ENCODE measurements at regions not wholly inside any gene's neighbourhood (a gene's known extent, or its start where the extent isn't known, plus 50 kb on each side); places are given as distances from the start of the nearest gene placed in this dataset.

DNA sequence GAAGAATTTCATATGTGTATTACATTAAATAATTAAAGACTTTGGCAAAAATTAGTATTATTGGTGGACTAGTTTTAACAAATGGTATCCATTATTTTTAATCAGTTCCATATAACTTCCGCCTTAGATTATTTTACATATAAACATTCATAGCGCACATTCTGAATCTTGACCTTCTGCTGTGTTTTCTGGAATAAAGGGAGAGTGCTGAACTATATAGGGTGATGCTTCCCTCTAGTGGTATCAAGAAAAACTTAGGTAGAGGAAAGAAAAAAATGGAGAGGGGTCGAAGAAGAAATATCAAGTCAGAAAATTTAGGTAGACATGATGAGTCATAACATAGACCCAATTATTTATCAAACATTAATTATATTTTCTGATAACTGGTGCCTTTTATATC, 155.6 kb upstream of the PACRGL start:
- H3K9me1 ChIP-seq (ENCODE audit: control insufficient read depth, insufficient read depth, low read length): no peaks in the 10 kb centered on the region
- POLR2A ChIA-PET: no interaction called here
- TF ChIP-seq PKNOX1 (IDR thresholded peaks at IDR 0.05) (no peak), MNT (conservative IDR thresholded peaks at IDR 0.05) (no peak), ZNF354B (CRISPR knock-in tag; IDR thresholded peaks at IDR 0.05) (no peak), RAD21 (CRISPR knock-in tag; conservative IDR thresholded peaks at IDR 0.05 in 1 of 2, IDR thresholded peaks at IDR 0.05 in 1 of 2) (peak in 1 of 2 experiments; percentile 53; a peak in 3 of 4 replicates)
- TF ChIP-seq, protein P1, sequence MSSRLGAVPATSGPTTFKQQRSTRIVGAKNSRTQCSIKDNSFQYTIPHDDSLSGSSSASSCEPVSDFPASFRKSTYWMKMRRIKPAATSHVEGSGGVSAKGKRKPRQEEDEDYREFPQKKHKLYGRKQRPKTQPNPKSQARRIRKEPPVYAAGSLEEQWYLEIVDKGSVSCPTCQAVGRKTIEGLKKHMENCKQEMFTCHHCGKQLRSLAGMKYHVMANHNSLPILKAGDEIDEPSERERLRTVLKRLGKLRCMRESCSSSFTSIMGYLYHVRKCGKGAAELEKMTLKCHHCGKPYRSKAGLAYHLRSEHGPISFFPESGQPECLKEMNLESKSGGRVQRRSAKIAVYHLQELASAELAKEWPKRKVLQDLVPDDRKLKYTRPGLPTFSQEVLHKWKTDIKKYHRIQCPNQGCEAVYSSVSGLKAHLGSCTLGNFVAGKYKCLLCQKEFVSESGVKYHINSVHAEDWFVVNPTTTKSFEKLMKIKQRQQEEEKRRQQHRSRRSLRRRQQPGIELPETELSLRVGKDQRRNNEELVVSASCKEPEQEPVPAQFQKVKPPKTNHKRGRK (tag; IDR thresholded peaks at IDR 0.05): no peak
- TF ChIP-seq, protein P2, sequence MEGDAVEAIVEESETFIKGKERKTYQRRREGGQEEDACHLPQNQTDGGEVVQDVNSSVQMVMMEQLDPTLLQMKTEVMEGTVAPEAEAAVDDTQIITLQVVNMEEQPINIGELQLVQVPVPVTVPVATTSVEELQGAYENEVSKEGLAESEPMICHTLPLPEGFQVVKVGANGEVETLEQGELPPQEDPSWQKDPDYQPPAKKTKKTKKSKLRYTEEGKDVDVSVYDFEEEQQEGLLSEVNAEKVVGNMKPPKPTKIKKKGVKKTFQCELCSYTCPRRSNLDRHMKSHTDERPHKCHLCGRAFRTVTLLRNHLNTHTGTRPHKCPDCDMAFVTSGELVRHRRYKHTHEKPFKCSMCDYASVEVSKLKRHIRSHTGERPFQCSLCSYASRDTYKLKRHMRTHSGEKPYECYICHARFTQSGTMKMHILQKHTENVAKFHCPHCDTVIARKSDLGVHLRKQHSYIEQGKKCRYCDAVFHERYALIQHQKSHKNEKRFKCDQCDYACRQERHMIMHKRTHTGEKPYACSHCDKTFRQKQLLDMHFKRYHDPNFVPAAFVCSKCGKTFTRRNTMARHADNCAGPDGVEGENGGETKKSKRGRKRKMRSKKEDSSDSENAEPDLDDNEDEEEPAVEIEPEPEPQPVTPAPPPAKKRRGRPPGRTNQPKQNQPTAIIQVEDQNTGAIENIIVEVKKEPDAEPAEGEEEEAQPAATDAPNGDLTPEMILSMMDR (IDR thresholded peaks at IDR 0.05 in 2 of 3, conservative IDR thresholded peaks at IDR 0.05 in 1 of 3; ENCODE audit: insufficient read depth in 2 of 3, low read depth in 1 of 3, low read length in 3 of 3): peak; percentile 19 to 57 (median 34); a peak in 3 of 6 replicates
- TF ChIP-seq, protein P3, sequence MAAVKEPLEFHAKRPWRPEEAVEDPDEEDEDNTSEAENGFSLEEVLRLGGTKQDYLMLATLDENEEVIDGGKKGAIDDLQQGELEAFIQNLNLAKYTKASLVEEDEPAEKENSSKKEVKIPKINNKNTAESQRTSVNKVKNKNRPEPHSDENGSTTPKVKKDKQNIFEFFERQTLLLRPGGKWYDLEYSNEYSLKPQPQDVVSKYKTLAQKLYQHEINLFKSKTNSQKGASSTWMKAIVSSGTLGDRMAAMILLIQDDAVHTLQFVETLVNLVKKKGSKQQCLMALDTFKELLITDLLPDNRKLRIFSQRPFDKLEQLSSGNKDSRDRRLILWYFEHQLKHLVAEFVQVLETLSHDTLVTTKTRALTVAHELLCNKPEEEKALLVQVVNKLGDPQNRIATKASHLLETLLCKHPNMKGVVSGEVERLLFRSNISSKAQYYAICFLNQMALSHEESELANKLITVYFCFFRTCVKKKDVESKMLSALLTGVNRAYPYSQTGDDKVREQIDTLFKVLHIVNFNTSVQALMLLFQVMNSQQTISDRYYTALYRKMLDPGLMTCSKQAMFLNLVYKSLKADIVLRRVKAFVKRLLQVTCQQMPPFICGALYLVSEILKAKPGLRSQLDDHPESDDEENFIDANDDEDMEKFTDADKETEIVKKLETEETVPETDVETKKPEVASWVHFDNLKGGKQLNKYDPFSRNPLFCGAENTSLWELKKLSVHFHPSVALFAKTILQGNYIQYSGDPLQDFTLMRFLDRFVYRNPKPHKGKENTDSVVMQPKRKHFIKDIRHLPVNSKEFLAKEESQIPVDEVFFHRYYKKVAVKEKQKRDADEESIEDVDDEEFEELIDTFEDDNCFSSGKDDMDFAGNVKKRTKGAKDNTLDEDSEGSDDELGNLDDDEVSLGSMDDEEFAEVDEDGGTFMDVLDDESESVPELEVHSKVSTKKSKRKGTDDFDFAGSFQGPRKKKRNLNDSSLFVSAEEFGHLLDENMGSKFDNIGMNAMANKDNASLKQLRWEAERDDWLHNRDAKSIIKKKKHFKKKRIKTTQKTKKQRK (IDR thresholded peaks at IDR 0.05; ENCODE audit: borderline replicate concordance, low read depth, low read length): no peak

More for the DNA sequence above, 155.6 kb upstream of the PACRGL start:
- CTCF ChIA-PET (ENCODE audit: low intra/inter-chr PET ratio): interaction anchor here (1.6 kb wide), 1 partner anchor 126 kb away, joined by 4 read pairs; no protein-coding TSS in a partner anchor
- no peak overlapping the region for H2AFZ ChIP-seq (ENCODE audit: low read depth, low read length)
- no peak overlapping the region for H3K4me2 ChIP-seq (ENCODE audit: insufficient read depth, low read length)
- H3K27me3 ChIP-seq (ENCODE audit: control insufficient read depth in 2 of 2, insufficient read depth in 2 of 2, low read length in 2 of 2): no peaks in the 10 kb centered on the region
- no peak overlapping the region for H3K4me3 ChIP-seq
- peak in 3 of 4 experiments; percentile 10 to 21 (median 13) for DNase-seq (ENCODE audit: extremely low read depth in 1 of 4, low spot score in 3 of 4)
- peak; percentile 54; the same call in 2 of the 3 replicates for ATAC-seq
- H3K79me2 ChIP-seq (ENCODE audit: control insufficient read depth, insufficient read depth, low read length): no peaks in the 10 kb centered on the region
- H3K4me1 ChIP-seq (replicated peaks in 1 of 2; ENCODE audit: control insufficient read depth in 2 of 2, insufficient read depth in 2 of 2, low read length in 2 of 2): no peaks in the 10 kb centered on the region
- no TSS peak for BruUV-seq (replicated peaks)
- intact Hi-C loops (cut with micrococcal nuclease) (loop anchor here (1.0 to 2.0 kb wide), 2 partner anchors 122 to 140 kb away; no protein-coding TSS in a partner anchor), in situ Hi-C loops (cut with MboI) (no loop called here)
- H3K9me3 ChIP-seq (replicated peaks; ENCODE audit: control insufficient read depth, insufficient read depth, low read depth, low read length): no peaks in the 10 kb centered on the region
- no peak overlapping the region for H3K9ac ChIP-seq (ENCODE audit: insufficient read depth in 1 of 2, low read depth in 2 of 2, low read length in 2 of 2)
- H3K27ac ChIP-seq (ENCODE audit: extremely low read depth, low read depth, low read length): no peak overlapping the region
- no peaks in the 10 kb centered on the region for H3K36me3 ChIP-seq (ENCODE audit: control insufficient read depth, insufficient read depth, low read length)
- no peaks in the 10 kb centered on the region for H4K20me1 ChIP-seq (replicated peaks; ENCODE audit: control insufficient read depth, insufficient read depth, low read length)
- WGBS (ENCODE audit: insufficient coverage, low coverage, missing lambda C conversion rate): 1% methylated on average over 3 of the region's 3 CpGs
- peak; percentile 58 for FAIRE-seq
